ENCODE measurements at regions not wholly inside any gene's neighbourhood (a gene's known extent, or its start where the extent isn't known, plus 50 kb on each side); places are given as distances from the start of the nearest gene placed in this dataset.
"Not testable (repeated sequence)": the region's sequence is repeated elsewhere in the genome, so short reads cannot be mapped to it uniquely, and the experiment has no call there.

GRCh38 chr2:11900891-11901290, 154.5 kb downstream of the LPIN1 start:
- TF ChIP-seq CTCF (IDR thresholded peaks at IDR 0.05); HOXB5 (CRISPR knock-in tag; IDR thresholded peaks at IDR 0.05); MYC (IDR thresholded peaks at IDR 0.05; ENCODE audit: borderline replicate concordance, low read length); MAFK (IDR thresholded peaks at IDR 0.05; ENCODE audit: partially characterized antibody); CBX2 (IDR thresholded peaks at IDR 0.05; ENCODE audit: borderline replicate concordance, low read depth); CHD2 (IDR thresholded peaks at IDR 0.05; ENCODE audit: low read length, partially characterized antibody); RNF2 (IDR thresholded peaks at IDR 0.05; ENCODE audit: borderline replicate concordance, low read depth): not testable (repeated sequence)

All from A549 (cell line).